ENCODE measurements at regions not wholly inside any gene's neighbourhood (a gene's known extent, or its start where the extent isn't known, plus 50 kb on each side); places are given as distances from the start of the nearest gene placed in this dataset.

- no peak for TF ChIP-seq REST (IDR thresholded peaks at IDR 0.05)
- no peak for TF ChIP-seq RXRA (IDR thresholded peaks at IDR 0.05)
- no peak for TF ChIP-seq ATF3 (IDR thresholded peaks at IDR 0.05)
- TF ChIP-seq NR2F2 (IDR thresholded peaks at IDR 0.05), result no peak
Observed at GRCh38 chr2:228827056-228827700, 443.9 kb downstream of the PID1 start (continued).

- no peak overlapping the region for H3K9ac ChIP-seq (ENCODE audit: low read depth in 1 of 2, low read length in 2 of 2)
- no peaks in the 10 kb centered on the region for H3K9me3 ChIP-seq (ENCODE audit: control insufficient read depth in 4 of 4, low read length in 3 of 4)
- no peaks in the 10 kb centered on the region for H3K36me3 ChIP-seq (ENCODE audit: control insufficient read depth in 4 of 4, insufficient read depth in 3 of 4, low read depth in 1 of 4, low read length in 3 of 4)
- WGBS, result 80% methylated on average over 3 of the region's 3 CpGs
- H3K27ac ChIP-seq (ENCODE audit: low read depth in 1 of 2, low read length in 2 of 2), result no peak overlapping the region
- TF ChIP-seq MAX (IDR thresholded peaks at IDR 0.05) (no peak), HNF4A (conservative IDR thresholded peaks at IDR 0.05) (no peak), HNF4G (IDR thresholded peaks at IDR 0.05) (no peak), GABPA (IDR thresholded peaks at IDR 0.05 in 1 of 2, conservative IDR thresholded peaks at IDR 0.05 in 1 of 2) (no peak), FOXA2 (IDR thresholded peaks at IDR 0.05) (no peak), RXRA (IDR thresholded peaks at IDR 0.05) (no peak), YY1 (IDR thresholded peaks at IDR 0.05) (no peak), ATF3 (IDR thresholded peaks at IDR 0.05) (no peak), TAF1 (conservative IDR thresholded peaks at IDR 0.05) (no peak), RAD21 (IDR thresholded peaks at IDR 0.05) (no peak), SP1 (IDR thresholded peaks at IDR 0.05) (no peak), REST (IDR thresholded peaks at IDR 0.05) (no peak), ZBTB33 (IDR thresholded peaks at IDR 0.05) (no peak), CTCF (IDR thresholded peaks at IDR 0.05; ENCODE audit: low read depth, low read length, missing input control) (no peak), NR2F2 (IDR thresholded peaks at IDR 0.05) (no peak), JUND (IDR thresholded peaks at IDR 0.05) (no peak), EGR1 (IDR thresholded peaks at IDR 0.05; ENCODE audit: low read depth in 2 of 2) (no peak), FOXA1 (IDR thresholded peaks at IDR 0.05) (no peak)
- no peaks in the 10 kb centered on the region for H3K4me1 ChIP-seq (ENCODE audit: control insufficient read depth in 4 of 4, insufficient read depth in 4 of 4, low read length in 3 of 4)
- DNase-seq (ENCODE audit: low spot score), result no peak
- H3K4me3 ChIP-seq (ENCODE audit: low read depth in 1 of 3, low read length in 3 of 3), result no peak overlapping the region
- H3K27me3 ChIP-seq (ENCODE audit: control insufficient read depth in 4 of 4, insufficient read depth in 4 of 4, low read length in 3 of 4), result no peaks in the 10 kb centered on the region
Observed at GRCh38 chr2:228819701-228820100, 451.4 kb downstream of the PID1 start.

Measured in liver (tissue), 8 donors.